Panc1 (cell line): ENCODE measurements at regions not wholly inside any gene's neighbourhood (a gene's known extent, or its start where the extent isn't known, plus 50 kb on each side); places are given as distances from the start of the nearest gene placed in this dataset.

ENCODE experiments used
- SIN3A ChIP-seq: IDR thresholded peaks from 2 replicates; pipeline ENCODE4 v1.6.1; 2012; ENCODE audit warnings: low read depth, mild to moderate bottlenecking, low read length, moderate library complexity, borderline replicate concordance; ENCODE audit not compliant: insufficient read depth
- TF ChIP-seq, protein P1 (sequence below): fragments of 450-650 bp; IDR thresholded peaks from 2 replicates; pipeline ENCODE4 v1.5.1; 2017; ENCODE audit warnings: mild to moderate bottlenecking
- TF ChIP-seq, protein P2 (sequence below), 2 experiments: IDR thresholded peaks; 2 replicates each; pipeline ENCODE4 v1.6.1; 2011 to 2012; ENCODE audit warnings: low read depth in 2 of 2, control low read depth in 1 of 2, low read length in 1 of 2, mild to moderate bottlenecking in 1 of 2, moderate library complexity in 1 of 2; ENCODE audit not compliant: insufficient read depth in 1 of 2

DNA sequence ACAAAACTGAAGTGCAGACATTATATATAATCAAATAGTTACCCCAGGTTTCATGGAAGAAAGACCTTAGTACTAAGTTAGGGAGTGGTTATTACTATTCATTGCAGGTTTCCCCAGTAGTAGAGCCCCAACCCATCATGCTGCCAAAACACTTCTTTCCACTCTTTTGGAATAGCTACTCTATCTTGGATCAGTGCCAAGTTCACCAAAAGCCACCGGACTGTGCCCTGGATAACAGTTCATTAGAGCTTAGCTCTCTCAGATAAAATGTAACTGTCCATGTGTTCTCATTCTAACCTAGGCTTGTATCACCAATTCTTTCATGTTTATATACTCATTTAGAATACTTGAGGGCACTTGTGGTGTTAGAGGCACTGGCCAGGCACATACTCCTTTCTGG lies 540.1 kb upstream of the C16orf82 start:
- TF ChIP-seq, protein P1, sequence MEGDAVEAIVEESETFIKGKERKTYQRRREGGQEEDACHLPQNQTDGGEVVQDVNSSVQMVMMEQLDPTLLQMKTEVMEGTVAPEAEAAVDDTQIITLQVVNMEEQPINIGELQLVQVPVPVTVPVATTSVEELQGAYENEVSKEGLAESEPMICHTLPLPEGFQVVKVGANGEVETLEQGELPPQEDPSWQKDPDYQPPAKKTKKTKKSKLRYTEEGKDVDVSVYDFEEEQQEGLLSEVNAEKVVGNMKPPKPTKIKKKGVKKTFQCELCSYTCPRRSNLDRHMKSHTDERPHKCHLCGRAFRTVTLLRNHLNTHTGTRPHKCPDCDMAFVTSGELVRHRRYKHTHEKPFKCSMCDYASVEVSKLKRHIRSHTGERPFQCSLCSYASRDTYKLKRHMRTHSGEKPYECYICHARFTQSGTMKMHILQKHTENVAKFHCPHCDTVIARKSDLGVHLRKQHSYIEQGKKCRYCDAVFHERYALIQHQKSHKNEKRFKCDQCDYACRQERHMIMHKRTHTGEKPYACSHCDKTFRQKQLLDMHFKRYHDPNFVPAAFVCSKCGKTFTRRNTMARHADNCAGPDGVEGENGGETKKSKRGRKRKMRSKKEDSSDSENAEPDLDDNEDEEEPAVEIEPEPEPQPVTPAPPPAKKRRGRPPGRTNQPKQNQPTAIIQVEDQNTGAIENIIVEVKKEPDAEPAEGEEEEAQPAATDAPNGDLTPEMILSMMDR = no peak
- TF ChIP-seq SIN3A = no peak
- TF ChIP-seq, protein P2, sequence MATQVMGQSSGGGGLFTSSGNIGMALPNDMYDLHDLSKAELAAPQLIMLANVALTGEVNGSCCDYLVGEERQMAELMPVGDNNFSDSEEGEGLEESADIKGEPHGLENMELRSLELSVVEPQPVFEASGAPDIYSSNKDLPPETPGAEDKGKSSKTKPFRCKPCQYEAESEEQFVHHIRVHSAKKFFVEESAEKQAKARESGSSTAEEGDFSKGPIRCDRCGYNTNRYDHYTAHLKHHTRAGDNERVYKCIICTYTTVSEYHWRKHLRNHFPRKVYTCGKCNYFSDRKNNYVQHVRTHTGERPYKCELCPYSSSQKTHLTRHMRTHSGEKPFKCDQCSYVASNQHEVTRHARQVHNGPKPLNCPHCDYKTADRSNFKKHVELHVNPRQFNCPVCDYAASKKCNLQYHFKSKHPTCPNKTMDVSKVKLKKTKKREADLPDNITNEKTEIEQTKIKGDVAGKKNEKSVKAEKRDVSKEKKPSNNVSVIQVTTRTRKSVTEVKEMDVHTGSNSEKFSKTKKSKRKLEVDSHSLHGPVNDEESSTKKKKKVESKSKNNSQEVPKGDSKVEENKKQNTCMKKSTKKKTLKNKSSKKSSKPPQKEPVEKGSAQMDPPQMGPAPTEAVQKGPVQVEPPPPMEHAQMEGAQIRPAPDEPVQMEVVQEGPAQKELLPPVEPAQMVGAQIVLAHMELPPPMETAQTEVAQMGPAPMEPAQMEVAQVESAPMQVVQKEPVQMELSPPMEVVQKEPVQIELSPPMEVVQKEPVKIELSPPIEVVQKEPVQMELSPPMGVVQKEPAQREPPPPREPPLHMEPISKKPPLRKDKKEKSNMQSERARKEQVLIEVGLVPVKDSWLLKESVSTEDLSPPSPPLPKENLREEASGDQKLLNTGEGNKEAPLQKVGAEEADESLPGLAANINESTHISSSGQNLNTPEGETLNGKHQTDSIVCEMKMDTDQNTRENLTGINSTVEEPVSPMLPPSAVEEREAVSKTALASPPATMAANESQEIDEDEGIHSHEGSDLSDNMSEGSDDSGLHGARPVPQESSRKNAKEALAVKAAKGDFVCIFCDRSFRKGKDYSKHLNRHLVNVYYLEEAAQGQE (IDR thresholded peaks at IDR 0.05; ENCODE audit: insufficient read depth in 1 of 2, low read depth in 2 of 2, low read length in 1 of 2) = no peak
